HEK293 (cell line): ENCODE measurements at regions not wholly inside any gene's neighbourhood (a gene's known extent, or its start where the extent isn't known, plus 50 kb on each side); places are given as distances from the start of the nearest gene placed in this dataset.

Experiments
- CTCF ChIP-seq: fragments of 450-650 bp; formaldehyde crosslinking; IDR thresholded peaks from 2 replicates; pipeline ENCODE4 v1.5.1; 2016; ENCODE audit warnings: missing biosample characterization, missing genetic modification characterization
- HOXA7 ChIP-seq: sonication (generic); formaldehyde crosslinking; IDR thresholded peaks from 2 replicates; pipeline ENCODE4 v1.8.1; 2022; ENCODE audit warnings: missing genetic modification reagents, borderline replicate concordance
- SP7 ChIP-seq: fragments of 450-650 bp; formaldehyde crosslinking; IDR thresholded peaks from 2 replicates; pipeline ENCODE4 v1.5.1; 2016; ENCODE audit warnings: missing biosample characterization, missing genetic modification characterization
- TCF7L2 ChIP-seq: IDR thresholded peaks from 2 replicates; pipeline ENCODE4 v1.6.1; 2011; ENCODE audit warnings: low read depth, mild to moderate bottlenecking, inconsistent platforms, low read length, moderate library complexity, borderline replicate concordance
- ZIC2 ChIP-seq: fragments of 450-650 bp; formaldehyde crosslinking; IDR thresholded peaks from 2 replicates; pipeline ENCODE4 v1.5.1; 2016; ENCODE audit warnings: missing biosample characterization, missing genetic modification characterization
- ZNF24 ChIP-seq: fragments of 450-650 bp; formaldehyde crosslinking; IDR thresholded peaks from 2 replicates; pipeline ENCODE4 v1.5.1; 2016; ENCODE audit warnings: missing biosample characterization, missing genetic modification characterization
- ZNF341 ChIP-seq: fragments of 450-650 bp; formaldehyde crosslinking; IDR thresholded peaks from 2 replicates; pipeline ENCODE4; 2016; ENCODE audit warnings: low read depth, missing biosample characterization, missing genetic modification characterization
- ZNF366 ChIP-seq: fragments of 450-650 bp; formaldehyde crosslinking; conservative IDR thresholded peaks from 2 replicates; pipeline ENCODE4 v1.5.1; 2016; ENCODE audit warnings: missing biosample characterization, missing genetic modification characterization
- ZNF473 ChIP-seq: fragments of 450-650 bp; formaldehyde crosslinking; IDR thresholded peaks from 2 replicates; pipeline ENCODE4 v1.5.1; 2017; ENCODE audit warnings: missing biosample characterization, missing genetic modification characterization
- ZNF530 ChIP-seq: fragments of 450-650 bp; formaldehyde crosslinking; IDR thresholded peaks from 2 replicates; pipeline ENCODE4 v1.5.1; 2016; ENCODE audit warnings: low read depth, missing biosample characterization, missing genetic modification characterization
- ZNF555 ChIP-seq: fragments of 450-650 bp; formaldehyde crosslinking; conservative IDR thresholded peaks from 2 replicates; pipeline ENCODE4 v1.5.1; 2017; ENCODE audit warnings: missing biosample characterization, mild to moderate bottlenecking, missing genetic modification characterization, inconsistent platforms
- ZNF610 ChIP-seq: fragments of 450-650 bp; formaldehyde crosslinking; IDR thresholded peaks from 2 replicates; pipeline ENCODE4 v1.5.1; 2016; ENCODE audit warnings: missing biosample characterization, missing genetic modification characterization, borderline replicate concordance
- ZNF639 ChIP-seq: fragments of 450-650 bp; formaldehyde crosslinking; IDR thresholded peaks from 2 replicates; pipeline ENCODE4 v1.5.1; 2016; ENCODE audit warnings: missing biosample characterization, missing genetic modification characterization

DNA sequence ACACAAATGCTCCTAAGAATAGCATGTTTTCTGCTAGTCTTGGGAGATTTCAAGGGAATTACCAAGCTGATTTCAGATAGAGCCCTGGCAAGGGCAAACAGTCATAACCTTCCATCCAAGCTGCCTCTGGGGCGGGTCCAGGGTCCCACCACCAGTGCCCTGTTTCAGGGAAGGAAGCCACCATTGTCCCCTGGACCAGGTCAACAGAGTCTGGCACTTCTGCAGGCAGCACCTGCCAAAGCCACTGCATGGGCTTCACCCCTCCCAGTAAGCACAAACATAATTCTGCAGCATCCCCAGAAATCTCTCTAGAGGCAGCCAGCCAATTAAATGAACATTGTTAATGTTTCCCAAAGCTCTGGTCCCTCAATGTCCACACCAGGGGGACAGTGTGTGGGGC is 143.0 kb downstream of the SALL1 start:
- TF ChIP-seq ZNF341 (tag by site-specific recombination) (no peak), ZNF555 (tag by site-specific recombination) (no peak), ZNF639 (no peak), ZNF366 (tag by site-specific recombination) (no peak), ZIC2 (tag by site-specific recombination) (no peak), ZNF473 (no peak), CTCF (tag by site-specific recombination) (no peak), HOXA7 (CRISPR knock-in tag) (no peak), ZNF530 (tag by site-specific recombination) (no peak), ZNF610 (no peak), SP7 (tag by site-specific recombination) (no peak), ZNF24 (tag by site-specific recombination) (no peak), TCF7L2 (no peak)
